H1 (cell line): ENCODE measurements at regions not wholly inside any gene's neighbourhood (a gene's known extent, or its start where the extent isn't known, plus 50 kb on each side); places are given as distances from the start of the nearest gene placed in this dataset.

ENCODE experiments used
- CREB1 ChIP-seq: IDR thresholded peaks from 2 replicates; pipeline ENCODE4 v1.6.1; 2012; ENCODE audit warnings: inconsistent platforms
- GTF2F1 ChIP-seq: IDR thresholded peaks from 2 replicates; pipeline ENCODE4 v1.6.1; 2012; ENCODE audit warnings: low read depth, low read length, improper control_type of control experiment, borderline replicate concordance
- MAX ChIP-seq: IDR thresholded peaks from 2 replicates; pipeline ENCODE4 v1.6.1; 2012; ENCODE audit warnings: inconsistent platforms
- RFX5 ChIP-seq: IDR thresholded peaks from 2 replicates; pipeline ENCODE4 v1.6.1; 2011; ENCODE audit warnings: low read depth, low read length, improper control_type of control experiment, borderline replicate concordance
- ZNF274 ChIP-seq: IDR thresholded peaks from 2 replicates; pipeline ENCODE4 v1.7.0; 2012; ENCODE audit warnings: low read length, borderline replicate concordance; ENCODE audit errors: extremely low read depth

GRCh38 chr5:144102361-144102760 is 68.1 kb downstream of the YIPF5 start (continued):
- TF ChIP-seq CREB1 (no peak), ZNF274 (no peak), RFX5 (no peak), MAX (no peak), GTF2F1 (no peak)
